Right kidney (tissue), 1 donor: ENCODE measurements at regions not wholly inside any gene's neighbourhood (a gene's known extent, or its start where the extent isn't known, plus 50 kb on each side); places are given as distances from the start of the nearest gene placed in this dataset.

Experiments
- DNase-seq: peaks from one replicate; pipeline ENCODE4 v3.0.0-alpha.2; 2016

DNA sequence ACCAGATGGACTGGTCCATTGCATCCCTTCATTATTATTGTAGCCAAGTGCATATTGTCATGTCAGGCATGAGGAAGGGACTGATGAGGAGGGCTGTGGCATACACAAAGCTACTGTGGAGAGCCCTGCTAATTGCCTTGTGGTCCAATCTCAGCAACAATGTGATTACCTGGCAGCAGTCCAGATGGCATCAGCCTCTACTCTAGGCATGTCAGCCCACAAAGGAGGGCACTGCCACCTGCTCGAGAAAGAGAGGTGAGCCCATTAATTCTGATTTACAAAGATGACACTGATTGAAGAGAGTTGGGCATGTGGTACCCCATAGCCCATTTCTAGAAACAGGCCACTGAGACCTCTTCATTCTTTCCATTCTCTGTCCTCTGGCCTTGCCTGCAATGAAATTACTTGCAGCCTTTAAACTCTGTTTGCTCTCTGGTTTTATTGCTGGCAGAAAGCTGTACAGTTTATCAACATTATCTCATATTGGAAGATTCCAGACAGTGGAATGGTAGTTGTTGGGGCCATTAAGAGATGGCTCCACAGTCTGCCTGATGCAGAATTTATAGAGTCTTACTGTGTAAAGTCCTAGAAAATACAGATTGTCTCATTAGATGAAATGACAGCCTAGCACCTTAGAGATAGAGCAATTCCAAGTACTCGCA, 307.7 kb downstream of the ARPP21 start:
- DNase-seq = no peak

DNA sequence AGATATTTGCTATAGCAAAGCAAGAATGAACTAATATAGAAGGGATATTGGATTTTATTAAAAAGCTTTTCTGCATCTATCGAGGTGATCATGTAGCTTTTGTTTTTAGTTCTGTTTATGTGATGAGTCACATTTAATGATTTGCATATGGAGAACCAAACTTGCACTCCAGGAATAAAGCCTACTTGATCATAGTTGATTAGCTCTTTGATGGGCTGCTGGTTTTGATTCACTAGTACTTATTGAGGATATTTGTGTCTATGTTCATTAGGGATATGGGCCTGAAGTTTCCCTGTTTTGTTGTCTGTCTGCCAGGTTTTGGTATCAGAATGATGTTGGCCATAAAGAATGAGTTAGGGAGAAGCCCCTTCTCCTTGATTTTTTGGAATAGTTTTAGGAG, 310.7 kb downstream of the ARPP21 start:
- DNase-seq = no peak

DNA sequence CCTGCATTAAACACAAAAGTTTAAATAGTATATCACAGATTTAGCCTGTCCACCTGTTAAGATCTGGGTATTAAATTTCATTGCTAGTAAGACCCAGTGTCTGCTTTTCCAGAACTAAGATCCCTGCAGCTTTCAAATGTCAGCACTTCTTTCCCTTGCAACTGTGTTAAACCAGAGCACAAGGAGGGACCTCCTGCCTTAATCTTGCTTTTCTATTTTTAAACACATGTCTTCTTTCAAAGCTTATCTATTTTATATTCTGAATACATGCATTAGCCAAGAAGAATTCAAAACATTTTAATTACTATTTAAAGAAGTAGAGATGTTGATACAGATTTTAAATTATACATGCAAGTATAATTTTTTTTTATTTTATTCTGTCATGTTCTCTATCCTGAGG, 315.1 kb downstream of the ARPP21 start:
- DNase-seq = no peak

DNA sequence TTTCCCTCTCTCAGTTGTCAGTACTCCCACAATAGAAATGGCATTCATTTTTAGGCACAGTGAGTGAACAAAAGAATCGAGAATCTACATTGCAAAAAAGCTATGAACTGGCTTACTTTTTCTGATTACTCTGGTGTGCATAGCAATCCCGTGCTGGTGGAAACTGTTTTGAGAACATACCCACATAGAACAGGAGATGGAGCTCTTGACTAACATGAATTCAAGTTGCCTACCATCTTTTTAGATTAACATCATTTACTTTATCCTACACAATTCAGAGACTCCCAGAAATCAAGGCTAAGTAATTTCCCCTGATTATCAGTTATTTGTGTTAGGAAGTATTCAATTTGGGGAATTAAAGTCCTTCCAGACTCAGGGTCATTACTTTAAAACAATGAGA, 326.6 kb downstream of the ARPP21 start:
- no peak for DNase-seq

DNA sequence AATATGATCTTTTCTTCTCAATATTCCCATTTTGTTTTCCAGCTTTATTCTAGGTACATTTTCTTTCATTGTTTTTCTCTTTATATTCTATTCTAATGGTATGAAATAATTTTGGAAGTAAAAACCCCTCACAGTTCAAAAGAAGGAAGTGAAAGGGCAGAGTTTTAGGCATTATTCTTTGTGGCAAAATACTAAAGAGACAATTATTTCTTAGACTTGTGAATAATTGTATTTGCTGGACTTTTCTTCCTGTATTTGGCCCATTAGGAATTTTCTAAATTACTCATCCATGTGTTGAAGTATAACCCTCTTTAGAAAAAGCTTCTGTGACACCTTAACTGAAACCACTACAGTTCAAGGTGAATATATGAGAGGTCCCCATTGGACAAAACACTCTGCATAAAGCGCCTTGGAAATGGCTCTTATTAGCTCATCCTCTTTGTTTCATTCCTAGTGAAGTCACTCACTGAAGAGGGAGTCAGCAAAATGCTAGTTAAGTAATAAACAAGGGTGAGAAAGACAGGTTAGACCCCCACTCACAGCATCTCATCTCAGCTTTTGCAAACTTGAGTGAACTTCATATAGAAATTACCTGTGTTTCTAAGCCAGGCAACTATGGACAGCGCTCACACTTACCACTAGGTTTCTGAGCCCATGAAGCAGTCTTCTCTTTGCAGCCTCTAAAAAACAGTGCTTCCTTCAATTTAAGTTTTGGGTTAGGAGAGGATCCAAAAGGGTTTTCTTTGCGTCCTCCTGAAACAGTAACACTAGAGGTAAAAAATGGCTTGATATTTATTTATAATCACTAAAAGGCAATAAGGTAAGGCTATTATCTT, 327.5 kb downstream of the ARPP21 start:
- no peak for DNase-seq

DNA sequence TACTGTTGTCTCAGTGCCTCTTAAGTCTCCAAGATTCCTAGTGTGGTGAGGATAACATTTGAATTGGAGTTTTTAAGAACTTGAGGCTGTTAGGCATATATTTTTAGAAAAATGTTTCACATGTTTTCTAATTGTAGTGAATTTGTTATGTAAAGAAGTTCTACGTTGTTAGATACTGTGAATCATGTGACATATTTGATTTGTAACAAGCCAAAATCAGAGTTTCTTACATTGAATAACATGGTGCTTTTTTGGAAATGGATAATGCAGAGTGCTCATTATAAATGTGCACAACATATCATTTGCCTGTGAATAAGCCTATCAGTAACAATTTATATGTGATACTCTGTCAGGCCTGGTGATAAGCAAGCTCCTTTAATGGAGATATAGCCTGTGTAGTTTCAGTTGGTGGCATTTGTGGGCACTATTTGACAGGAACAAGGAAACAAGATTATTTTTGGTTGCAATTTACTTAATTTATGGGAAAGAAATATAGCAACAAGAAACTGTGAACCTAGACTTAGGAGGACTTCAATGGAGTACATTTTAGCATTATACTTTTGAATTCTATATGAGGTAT, 328.8 kb downstream of the ARPP21 start:
- DNase-seq = no peak

DNA sequence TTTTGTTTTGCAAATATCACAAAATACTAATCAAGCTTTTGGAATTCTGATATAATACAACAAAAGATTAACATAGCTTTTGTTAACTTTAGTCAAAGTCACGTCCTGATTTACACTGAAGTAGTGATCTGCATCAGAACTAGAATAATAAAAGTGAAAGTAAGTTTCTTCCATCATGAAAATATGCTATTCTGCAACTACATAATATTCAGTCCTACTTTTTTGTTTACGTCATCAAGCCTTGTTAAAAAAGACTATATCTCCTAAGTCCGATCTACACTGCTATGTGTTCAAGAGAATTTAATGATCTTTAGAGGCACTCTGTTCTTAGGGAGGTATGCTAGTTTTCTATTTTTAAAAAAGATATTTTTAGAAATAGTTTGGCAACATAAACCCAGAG, 330.1 kb downstream of the ARPP21 start:
- DNase-seq = no peak

DNA sequence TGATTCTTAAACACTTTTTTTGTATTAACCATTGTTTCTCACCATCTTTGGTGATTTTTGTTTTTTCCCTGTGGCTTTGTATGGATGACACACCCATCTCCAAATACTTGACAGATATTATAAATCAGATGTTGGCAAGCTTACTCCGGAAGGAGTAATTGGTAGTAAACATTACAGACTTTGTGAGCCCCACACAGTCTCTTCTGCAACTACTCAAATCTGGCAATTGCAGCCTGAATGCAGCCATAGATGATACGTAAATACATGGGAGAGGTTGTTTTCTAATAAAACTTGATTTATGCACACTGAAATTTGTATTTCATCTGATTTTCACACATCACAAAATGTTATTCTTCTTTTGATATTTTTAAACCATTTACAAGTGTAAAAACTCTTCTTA, 331.5 kb downstream of the ARPP21 start:
- DNase-seq = no peak

DNA sequence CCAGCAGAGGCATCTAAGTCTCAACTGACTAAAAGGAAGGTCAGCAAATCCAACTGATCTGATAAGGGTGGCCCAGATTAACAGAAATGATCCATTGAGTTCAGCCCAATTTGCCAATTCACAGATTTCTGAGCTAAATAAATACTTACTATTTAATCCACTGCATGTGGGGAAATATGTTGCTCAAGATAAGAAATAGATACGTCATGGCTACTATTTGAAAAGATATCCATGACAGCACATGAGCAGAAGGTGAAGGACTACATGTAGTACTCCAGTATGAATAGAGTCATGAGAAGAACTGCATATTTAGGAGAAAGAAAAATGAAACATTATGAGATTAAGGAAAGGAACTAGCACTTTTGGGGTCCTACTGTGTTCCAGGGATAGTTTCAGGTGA, 332.4 kb downstream of the ARPP21 start:
- DNase-seq = no peak

DNA sequence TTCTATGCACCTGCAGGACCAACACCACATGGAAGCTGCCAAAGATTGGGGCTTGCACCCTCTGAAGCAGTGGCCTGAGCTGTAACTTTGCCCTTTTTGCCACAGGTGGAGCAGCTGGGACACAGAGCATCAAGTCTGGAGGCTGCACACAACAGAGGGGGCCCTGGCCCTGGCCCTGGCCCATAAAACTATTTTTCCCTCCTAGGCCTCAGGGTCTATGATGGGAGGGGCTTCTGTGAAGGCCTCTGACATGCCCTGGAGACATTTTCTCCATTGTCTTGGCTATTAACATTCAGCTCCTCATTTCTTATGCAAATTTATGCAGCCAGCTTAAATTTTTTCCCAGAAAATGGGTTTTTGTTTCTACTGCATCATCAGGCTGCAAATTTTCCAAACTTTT, 335.5 kb downstream of the ARPP21 start:
- no peak for DNase-seq

DNA sequence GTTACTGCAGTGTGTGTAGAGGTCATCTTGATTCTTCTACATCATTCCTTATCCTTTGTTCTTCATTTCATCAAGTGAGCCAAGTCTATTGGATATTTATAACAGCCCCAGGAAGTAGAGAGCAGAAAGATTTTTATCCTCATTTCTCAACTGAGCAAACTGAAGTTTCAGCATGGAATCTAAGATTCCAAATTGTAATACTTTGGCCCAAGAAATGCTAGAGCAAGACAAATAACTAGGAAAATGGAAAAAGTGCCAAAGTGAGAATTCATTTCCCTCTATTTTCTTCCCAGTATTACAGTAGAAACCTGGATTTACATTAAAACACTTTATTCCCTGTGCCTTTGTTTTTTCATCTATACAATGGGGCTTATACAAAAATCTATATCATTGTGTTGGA, 346.8 kb downstream of the ARPP21 start:
- DNase-seq = no peak

DNA sequence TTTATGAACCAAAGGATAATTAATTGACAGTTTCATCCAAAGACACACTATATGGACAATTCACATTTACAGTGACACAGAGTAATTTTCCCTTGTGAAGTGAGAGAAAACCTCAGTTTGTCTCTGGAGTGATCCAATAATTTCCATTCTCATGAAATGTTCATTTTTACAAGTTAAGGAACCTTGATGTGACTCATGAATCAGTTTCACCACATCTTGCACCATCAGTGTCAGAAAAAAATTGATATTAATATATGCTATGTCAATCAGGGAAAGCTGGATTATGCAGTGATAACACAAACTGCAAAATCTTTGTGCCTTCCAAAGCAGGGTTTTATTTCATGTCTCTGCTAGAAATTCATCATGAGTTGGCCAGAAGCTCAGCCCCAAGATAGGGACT, 348.1 kb downstream of the ARPP21 start:
- no peak for DNase-seq

DNA sequence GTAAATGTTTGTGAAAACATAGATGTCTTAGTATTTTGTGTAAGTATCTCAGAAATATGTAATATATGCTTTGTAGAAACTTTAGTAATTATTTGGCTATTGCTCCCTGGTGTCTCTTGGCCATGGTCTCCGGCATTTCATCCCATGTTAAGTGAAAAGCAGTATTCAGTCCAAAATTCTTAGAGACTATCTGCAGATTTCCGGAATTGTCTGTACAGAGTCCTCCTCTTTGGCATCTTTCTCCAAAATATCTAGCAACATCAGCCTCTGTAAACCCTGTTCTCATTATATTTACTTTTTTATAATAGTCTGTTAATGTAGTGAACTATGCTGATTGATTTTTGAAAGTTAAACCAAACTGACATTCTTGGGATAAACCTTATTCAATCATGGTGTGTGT, 352.7 kb downstream of the ARPP21 start:
- no peak for DNase-seq

DNA sequence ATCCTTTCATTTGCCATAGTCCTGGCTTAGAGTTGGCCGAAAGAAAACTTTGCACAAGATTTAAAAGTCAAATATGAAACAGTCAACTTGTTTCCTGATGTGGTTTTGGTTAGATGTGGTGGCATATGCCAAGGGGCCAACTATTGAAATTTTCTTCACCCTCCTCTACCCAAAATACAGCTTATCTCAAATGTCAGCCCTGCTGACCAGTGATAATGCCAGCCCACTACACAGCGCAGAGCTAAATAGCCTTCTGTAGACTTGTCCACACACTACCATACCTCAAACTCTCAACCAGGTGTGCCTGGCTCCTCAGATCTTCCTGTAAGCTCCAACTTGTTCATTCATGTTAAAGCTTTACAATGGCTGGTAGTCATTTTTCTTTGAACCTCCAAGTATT, 368.5 kb upstream of the STAC start:
- DNase-seq = no peak

DNA sequence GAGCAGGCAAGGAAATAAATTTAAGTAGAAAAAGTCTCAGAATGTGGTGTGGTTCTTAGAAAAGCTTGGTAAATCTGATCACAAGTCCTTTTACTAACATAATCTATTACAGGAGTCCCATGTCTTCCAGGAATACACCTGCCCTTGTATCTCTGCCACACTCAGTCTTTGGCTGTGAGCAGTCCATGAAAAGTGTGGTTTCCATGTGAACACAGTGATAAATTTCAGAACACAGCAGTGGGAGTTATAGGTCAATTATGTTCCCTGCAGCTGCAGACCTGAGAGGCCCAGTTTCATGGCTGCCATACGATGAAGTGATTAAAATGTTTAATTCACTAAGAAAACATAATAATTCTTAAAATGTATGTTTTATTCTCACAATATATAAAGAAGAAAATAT, 366.9 kb upstream of the STAC start:
- no peak for DNase-seq

DNA sequence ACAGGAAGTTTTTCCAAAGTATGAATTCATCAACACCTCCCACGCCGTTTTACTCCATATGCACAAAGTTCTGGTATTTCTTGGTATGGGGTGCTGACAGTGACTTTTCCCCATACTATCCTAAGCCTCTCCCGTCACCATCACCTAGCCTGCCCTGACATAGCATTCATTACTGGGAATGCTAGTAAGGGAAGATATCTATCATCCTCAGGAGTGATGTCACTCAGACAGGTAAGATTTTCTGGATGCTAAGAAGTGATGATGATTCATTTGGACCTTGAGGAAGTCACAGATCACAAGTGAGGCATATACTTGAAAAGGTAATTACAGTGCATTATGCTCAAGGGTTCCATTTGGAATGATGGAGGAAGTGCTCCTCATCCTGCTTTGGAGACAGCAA, 355.1 kb upstream of the STAC start:
- DNase-seq = no peak

DNA sequence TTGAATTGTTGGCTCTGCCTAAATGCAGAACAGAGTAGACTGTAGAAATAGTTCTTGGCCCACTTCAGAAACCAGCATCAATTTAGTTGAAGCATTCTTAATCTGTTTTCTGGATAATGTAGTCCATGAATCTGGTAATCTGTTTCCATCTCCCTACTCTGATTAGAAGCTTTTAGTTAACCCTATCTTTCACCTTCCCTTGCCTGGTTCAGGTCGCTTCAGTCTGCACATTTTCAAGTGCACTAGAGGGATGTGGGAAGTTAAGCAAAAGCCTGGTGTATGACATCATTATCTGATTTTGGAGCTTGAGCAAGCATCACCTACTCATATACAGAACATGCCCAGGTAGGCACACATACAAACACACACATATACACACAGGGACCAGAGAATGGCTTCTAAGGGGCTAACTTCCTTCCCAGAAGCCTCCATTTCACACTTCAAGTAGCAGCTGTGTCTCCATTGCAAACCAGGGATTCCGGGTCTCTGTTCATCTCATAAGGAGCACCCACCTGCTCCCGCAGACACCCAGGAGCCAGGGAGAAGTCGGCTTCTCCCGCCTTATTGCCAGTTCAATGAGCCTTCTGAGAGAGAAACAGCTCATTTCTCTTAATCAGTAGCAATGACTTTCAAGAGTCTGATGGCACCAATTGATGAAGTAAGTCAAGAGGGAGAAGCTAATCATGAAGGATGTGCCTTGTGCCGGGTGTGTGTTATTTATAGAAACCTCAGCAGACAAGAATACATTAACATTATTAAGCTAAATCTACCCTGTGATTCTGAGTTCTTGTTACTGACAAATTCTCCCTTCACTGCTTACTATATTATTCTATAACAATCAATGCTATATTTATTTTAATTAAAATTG, 347.9 kb upstream of the STAC start:
- no peak for DNase-seq

DNA sequence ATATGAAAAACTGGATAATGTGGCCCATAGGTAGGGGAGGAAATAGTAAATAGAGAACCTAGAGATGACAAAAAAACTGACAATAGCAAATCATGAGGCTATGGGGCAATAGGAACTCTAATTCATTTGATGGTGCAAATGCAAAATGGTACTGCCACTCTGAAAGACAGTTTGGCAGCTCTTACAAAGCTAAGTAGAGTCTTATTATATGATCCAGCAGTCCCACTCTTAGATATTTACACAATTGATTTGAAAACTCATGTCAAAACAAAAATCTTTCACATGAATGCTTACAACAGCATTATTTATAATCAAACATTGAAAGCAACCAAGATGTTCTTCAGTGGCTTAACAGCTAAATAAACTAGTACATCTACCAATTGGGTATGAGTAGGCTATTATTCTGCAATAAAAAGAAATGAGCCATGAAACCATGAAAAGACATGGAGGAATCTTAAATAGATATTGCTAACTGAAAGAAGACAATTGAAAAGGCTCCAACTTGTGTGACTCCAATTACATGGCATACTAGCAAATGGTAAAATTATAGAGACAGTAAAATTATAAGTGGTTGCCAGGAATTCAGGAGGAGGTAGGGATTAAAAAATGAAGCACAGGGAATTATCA, 321.8 kb upstream of the STAC start:
- no peak for DNase-seq

DNA sequence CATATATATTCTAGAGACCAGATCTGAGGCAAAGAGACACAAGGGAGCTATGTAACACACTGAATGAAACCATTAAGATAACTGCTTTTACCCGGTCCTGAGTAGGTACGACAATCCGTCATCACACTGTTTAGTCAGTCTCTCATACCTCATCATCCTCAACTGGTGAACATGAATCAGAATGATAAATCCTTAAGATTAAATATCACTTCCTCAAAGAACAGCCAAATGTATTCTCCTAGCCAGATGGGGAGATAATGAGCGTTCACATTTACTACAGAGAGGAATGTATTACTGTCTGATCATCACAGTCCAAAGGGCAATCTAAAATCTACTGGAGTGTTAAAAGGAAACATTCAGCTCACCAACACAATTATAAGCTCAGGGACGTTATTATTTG, 319.4 kb upstream of the STAC start:
- no peak for DNase-seq

DNA sequence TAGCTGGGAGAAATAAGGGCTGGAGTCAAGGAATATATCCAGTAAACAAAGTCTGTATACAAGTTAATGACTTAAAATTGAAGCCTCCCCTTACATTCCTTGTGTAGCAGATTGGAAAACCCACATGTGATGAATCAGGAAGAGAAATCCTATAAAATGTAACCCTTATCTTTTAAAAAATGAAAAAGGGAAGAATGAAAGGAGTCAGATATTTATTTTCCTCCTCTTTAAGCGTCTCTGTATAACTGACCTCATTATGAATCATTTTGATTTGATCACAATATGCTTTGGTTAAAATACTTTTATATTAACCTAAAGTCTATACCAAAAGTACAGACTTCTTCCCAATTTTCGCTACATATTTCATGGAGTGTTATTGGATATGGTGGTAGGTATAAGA, 316.3 kb upstream of the STAC start:
- no peak for DNase-seq

DNA sequence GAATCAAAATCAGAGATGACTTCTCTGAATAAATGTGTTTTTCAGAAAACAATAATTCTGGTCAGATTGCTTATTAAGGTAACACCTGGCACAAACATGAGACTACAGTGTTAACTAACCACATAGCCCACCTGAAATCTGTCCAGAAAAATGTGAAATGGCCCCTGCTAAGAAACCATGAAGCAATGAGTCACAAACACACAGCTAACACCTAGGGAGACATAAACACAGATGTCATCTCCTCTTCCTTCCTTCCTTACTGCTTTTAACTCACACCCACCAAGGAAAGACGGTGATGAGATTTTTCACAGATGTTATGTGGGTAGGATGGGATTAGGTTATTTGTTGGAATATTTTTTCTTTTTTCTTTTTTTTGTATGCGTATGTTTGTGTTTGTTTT, 315.0 kb upstream of the STAC start:
- no peak for DNase-seq

DNA sequence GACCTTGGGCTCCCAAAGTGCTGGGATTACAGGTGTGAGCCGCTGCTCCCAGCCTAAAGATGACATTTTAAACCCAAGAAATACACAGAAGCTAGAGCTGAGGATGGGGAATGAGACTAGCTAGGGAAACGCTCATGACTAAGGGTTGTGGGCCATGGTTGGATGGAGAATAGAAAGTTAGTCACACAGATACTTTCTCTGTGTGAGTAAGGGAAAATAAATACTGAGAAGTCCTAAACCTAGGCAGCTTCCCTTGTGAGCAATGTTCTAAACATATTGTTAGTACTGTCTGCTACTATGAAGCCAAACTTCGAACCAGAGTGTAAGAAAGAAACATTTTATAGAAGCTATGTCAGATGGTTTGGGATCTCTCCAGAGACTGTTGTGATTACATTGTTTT, 304.8 kb upstream of the STAC start:
- DNase-seq = no peak

DNA sequence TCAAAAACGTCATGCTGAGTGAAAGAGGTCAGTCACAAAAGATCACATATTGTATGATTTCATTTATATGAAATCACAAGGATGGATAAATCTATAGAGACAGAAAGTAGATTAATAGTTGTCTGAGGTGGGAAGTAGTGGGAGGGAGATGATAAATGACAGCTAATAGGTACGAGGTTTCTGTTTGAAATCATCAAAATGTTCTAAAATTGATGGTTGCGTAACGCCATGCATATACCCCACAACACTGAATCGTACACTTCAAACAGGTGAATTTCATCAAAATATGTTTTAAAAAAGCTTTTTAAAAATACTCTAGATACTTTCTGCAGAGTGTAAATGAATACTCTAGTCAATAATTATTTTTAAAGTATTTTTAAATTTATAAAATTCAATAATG, 303.0 kb upstream of the STAC start:
- no peak for DNase-seq
